Fibroblast of mammary gland (primary cell): ENCODE measurements at regions not wholly inside any gene's neighbourhood (a gene's known extent, or its start where the extent isn't known, plus 50 kb on each side); places are given as distances from the start of the nearest gene placed in this dataset.
A peak's percentile ranks its signal among the peaks of the same experiment; 100 is the strongest.

ENCODE experiments used
- DNase-seq: peaks from one replicate; pipeline ENCODE4 v3.0.0-alpha.2; 2010; ENCODE audit warnings: low read depth
- H3K4me3 ChIP-seq: 2 replicates; pipeline ENCODE4 v1.5.1; 2011; ENCODE audit warnings: low read depth, mild to moderate bottlenecking, low read length, moderate library complexity; ENCODE audit not compliant: control insufficient read depth
- CTCF ChIP-seq: conservative IDR thresholded peaks from 2 replicates; pipeline ENCODE4 v1.5.1; 2011; ENCODE audit warnings: low read depth, low read length, inconsistent platforms; ENCODE audit not compliant: control insufficient read depth, insufficient read depth

DNA sequence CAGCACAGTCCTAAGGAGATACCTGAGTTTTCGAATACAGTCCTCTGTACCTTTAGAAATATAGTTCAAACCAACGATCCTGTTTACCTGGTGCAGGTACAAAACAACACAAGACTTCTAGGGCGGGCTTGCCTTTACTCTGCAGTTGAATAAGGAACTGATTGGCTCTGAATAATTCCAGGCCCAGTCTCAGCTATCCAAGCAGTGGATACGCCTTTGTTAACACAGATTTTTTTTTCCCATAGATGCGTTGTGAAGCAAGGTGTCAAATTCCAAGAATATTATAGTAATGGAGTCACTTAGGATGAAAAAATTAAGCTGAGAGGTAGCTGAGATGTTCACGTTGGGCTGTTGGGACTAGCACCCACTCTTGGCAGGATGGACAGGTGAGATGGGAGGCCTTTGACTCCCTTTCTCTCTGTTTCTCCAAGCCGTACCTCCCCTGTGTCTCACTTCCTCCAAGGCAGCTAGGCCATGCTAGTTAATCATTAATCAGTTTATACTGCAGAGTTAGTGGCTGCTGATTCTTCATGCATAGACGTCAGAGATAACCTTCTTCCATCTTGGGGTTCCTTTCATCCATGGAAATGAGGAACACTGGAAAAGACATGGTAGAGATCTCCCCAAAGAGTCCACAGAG lies 380.8 kb upstream of the ACVR2A start:
- no peak overlapping the region for H3K4me3 ChIP-seq
- DNase-seq = no peak
- no peak for TF ChIP-seq CTCF

- no peak overlapping the region for H3K4me3 ChIP-seq
- peak; percentile 88 for DNase-seq
- TF ChIP-seq CTCF = no peak
Observed at GRCh38 chr2:147460155-147460554, 384.7 kb upstream of the ACVR2A start.

GRCh38 chr2:147456779-147457178 lies 388.1 kb upstream of the ACVR2A start:
- TF ChIP-seq CTCF = no peak
- DNase-seq = peak; percentile 38

GRCh38 chr2:147451902-147452515 lies 392.8 kb upstream of the ACVR2A start:
- DNase-seq = no peak
- H3K4me3 ChIP-seq = no peak overlapping the region
- TF ChIP-seq CTCF = no peak

More at GRCh38 chr2:147456779-147457178, 388.1 kb upstream of the ACVR2A start:
- no peak overlapping the region for H3K4me3 ChIP-seq

DNA sequence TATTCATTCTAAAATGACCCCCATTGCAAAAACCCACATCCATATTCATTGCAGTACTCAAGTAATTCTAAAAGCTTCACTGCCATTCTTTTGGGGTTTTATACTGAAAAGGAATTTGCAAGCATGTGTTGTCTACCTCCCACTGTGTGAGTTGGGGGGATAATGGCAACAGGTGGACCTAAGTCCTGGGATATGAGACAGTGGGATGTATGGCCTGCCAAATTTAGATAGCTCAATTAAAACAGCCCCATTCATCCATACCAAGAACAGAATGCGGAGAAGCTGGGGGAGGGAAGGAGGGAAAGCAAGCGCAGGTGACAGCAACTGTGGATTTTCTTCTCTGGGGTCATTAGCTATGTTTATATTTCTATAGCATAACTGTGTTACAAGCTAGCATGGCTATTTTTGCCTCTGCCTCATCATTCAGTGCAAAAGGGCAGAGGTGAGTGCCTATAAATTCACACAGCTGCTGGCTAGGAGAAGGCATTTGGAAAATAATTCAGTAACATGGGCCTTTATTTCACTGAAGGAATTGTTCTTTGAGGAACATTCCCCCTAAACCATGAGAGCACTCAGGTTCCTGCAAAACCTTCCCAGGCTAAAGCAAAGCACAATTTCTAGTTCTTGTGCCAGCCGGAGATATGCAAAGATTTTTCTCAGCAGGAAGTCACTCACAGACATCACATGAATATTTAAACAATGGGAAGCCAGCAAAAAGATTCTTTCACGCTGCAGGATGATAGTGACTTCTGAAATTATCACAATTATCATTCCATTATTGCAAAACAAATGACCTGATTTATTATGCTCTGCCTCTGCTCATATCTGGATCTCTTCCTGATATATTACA lies 393.9 kb upstream of the ACVR2A start:
- DNase-seq = no peak
- no peak for TF ChIP-seq CTCF
- no peak overlapping the region for H3K4me3 ChIP-seq

GRCh38 chr2:147449323-147449991 lies 395.4 kb upstream of the ACVR2A start:
- no peak for DNase-seq

More at GRCh38 chr2:147449323-147449991, 395.4 kb upstream of the ACVR2A start:
- TF ChIP-seq CTCF = no peak
- H3K4me3 ChIP-seq = no peak overlapping the region
